Prostate gland (tissue), 2 donors: ENCODE measurements at regions not wholly inside any gene's neighbourhood (a gene's known extent, or its start where the extent isn't known, plus 50 kb on each side); places are given as distances from the start of the nearest gene placed in this dataset.
"Not testable (repeated sequence)": the region's sequence is repeated elsewhere in the genome, so short reads cannot be mapped to it uniquely, and the experiment has no call there.

Experiments
- DNase-seq: peaks from one replicate; pipeline ENCODE4 v3.0.0-alpha.2; 2019; ENCODE audit warnings: low spot score
- H3K27ac ChIP-seq, 2 donors: fragments of 200-600 bp; sonication (generic); 2 replicates each; pipeline ENCODE4 v1.5.1; 2017 to 2019
- H3K27me3 ChIP-seq: fragments of 200-600 bp; sonication (generic); replicated peaks from 2 replicates; pipeline ENCODE4 v1.5.1; 2019; ENCODE audit not compliant: insufficient read depth
- H3K36me3 ChIP-seq, 2 donors: fragments of 200-600 bp; sonication (generic); 1 replicate in 1 of 2; 2 replicates in 1 of 2; pipeline versions ENCODE4 v1.5.1 to v1.8.1; 2017 to 2019
- H3K4me1 ChIP-seq: fragments of 200-600 bp; sonication (generic); replicated peaks from 2 replicates; pipeline ENCODE4 v1.5.1; 2019
- H3K4me3 ChIP-seq, 2 donors: fragments of 200-600 bp; sonication (generic); 2 replicates each; pipeline ENCODE4 v1.5.1; 2017 to 2019
- H3K9me3 ChIP-seq: fragments of 200-600 bp; sonication (generic); 2 replicates; pipeline ENCODE4 v1.5.1; 2017
- POLR2A ChIP-seq: fragments of 450-650 bp; IDR thresholded peaks from one replicate; pipeline ENCODE4 v1.6.1; 2016; ENCODE audit warnings: antibody characterized with exemption, mild to moderate bottlenecking
- POLR2AphosphoS5 ChIP-seq: sonication (generic); formaldehyde crosslinking; IDR thresholded peaks from one replicate; pipeline ENCODE4 v1.6.1; 2017; ENCODE audit warnings: antibody characterized with exemption
- WGBS: methylation state at CpG from one replicate; pipeline ENCODE4 v1.1.5; 2018; 5-methylcytosine and 5-hydroxymethylcytosine counted together
- intact Hi-C: fragments of 100-400 bp; cut with DNase I; formaldehyde crosslinking; loops from one replicate; pipeline ENCODE4 v1.14.2; 2022
- TF ChIP-seq, protein P1 (sequence below), 4 experiments: fragments of 200-600 bp in 2 of 4; fragments of 450-650 bp in 2 of 4; sonication (generic) in 2 of 4; IDR thresholded peaks; 1 replicate in 3 of 4; 2 replicates in 1 of 4; pipeline ENCODE4 v1.5.1; 2016 to 2019; ENCODE audit warnings: antibody characterized with exemption in 4 of 4, mild to moderate bottlenecking in 2 of 4, moderate library complexity in 2 of 4

DNA sequence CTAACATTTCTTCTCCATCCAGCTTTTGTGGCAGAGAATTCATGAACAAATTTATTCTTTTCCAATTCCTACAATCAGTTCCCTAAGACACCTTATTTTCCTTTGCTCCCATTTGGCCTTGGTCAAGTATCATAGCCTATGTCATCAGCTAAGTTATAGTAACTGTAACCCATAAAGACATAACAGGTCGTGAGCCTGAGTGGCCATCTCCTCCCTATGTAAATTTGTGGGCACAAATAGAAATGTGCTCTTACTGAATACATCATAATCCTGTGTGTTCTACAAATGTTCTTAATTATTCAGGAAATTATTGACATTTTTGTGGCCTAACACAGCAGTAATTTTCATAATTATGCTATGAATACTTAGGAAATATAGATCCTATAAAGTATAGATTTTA, 108.9 kb upstream of the ZNF717 start:
- DNase-seq: no peak
- 43% methylated on average over 1 of the region's 1 CpG for WGBS
- intact Hi-C loops: no loop called here
- H3K4me1 ChIP-seq: no peaks in the 10 kb centered on the region
- no peak overlapping the region for H3K27ac ChIP-seq
- H3K36me3 ChIP-seq: no peaks in the 10 kb centered on the region
- no peak overlapping the region for H3K4me3 ChIP-seq
- TF ChIP-seq POLR2AphosphoS5 (no peak), POLR2A (no peak)
- TF ChIP-seq, protein P1, sequence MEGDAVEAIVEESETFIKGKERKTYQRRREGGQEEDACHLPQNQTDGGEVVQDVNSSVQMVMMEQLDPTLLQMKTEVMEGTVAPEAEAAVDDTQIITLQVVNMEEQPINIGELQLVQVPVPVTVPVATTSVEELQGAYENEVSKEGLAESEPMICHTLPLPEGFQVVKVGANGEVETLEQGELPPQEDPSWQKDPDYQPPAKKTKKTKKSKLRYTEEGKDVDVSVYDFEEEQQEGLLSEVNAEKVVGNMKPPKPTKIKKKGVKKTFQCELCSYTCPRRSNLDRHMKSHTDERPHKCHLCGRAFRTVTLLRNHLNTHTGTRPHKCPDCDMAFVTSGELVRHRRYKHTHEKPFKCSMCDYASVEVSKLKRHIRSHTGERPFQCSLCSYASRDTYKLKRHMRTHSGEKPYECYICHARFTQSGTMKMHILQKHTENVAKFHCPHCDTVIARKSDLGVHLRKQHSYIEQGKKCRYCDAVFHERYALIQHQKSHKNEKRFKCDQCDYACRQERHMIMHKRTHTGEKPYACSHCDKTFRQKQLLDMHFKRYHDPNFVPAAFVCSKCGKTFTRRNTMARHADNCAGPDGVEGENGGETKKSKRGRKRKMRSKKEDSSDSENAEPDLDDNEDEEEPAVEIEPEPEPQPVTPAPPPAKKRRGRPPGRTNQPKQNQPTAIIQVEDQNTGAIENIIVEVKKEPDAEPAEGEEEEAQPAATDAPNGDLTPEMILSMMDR (IDR thresholded peaks at IDR 0.05): no peak
- H3K9me3 ChIP-seq: no peaks in the 10 kb centered on the region
- H3K27me3 ChIP-seq: no peaks in the 10 kb centered on the region

DNA sequence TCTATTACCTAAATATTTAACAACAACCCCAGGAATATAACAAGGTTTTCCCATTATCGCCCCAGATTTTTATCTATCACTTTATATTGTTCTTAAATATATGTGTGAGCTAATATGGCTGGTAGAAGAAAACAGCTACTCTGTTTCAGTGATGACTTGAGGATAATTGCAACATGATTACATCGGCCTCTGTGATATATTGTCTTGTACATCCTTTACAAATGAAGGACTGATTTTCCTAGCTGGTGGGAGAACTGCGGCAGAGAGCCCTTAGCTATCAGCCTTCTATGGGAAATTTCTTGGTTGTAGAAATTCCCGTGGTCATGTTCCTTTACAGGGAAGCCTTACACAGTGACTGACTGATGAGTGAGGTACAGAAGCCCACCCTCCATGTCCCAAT, 110.9 kb upstream of the ZNF717 start:
- H3K9me3 ChIP-seq: no peaks in the 10 kb centered on the region
- intact Hi-C loops: no loop called here
- no peak for DNase-seq
- no peak overlapping the region for H3K27ac ChIP-seq
- H3K36me3 ChIP-seq: no peaks in the 10 kb centered on the region
- H3K27me3 ChIP-seq: no peaks in the 10 kb centered on the region
- H3K4me1 ChIP-seq: no peaks in the 10 kb centered on the region
- 94% methylated on average over 4 of the region's 4 CpGs for WGBS
- H3K4me3 ChIP-seq: no peak overlapping the region
- no peak for TF ChIP-seq POLR2A
- no peak for TF ChIP-seq POLR2AphosphoS5
- TF ChIP-seq, protein P1 (IDR thresholded peaks at IDR 0.05): no peak

- 77% methylated on average over 4 of the region's 4 CpGs for WGBS
- DNase-seq, H3K27me3 ChIP-seq, H3K27ac ChIP-seq, H3K36me3 ChIP-seq, H3K4me1 ChIP-seq, H3K9me3 ChIP-seq, H3K4me3 ChIP-seq, intact Hi-C loops: not testable (repeated sequence)
Observed at GRCh38 chr3:75901446-75901845, 116.1 kb upstream of the ZNF717 start.

- Histone ChIP-seq H3K27ac (no peak overlapping the region), H3K36me3 (no peaks in the 10 kb centered on the region), H3K27me3 (peaks cover 2% of the 10 kb centered on the region), H3K9me3 (no peaks in the 10 kb centered on the region), H3K4me3 (no peak overlapping the region), H3K4me1 (no peaks in the 10 kb centered on the region)
- WGBS: 4% methylated on average over 29 of the region's 37 CpGs
- intact Hi-C loops: no loop called here
- no peak for TF ChIP-seq POLR2AphosphoS5
- TF ChIP-seq, protein P1 (IDR thresholded peaks at IDR 0.05): no peak
- no peak for TF ChIP-seq POLR2A
- DNase-seq: no peak
Observed at GRCh38 chr3:75906555-75907112, 121.3 kb upstream of the ZNF717 start.

DNA sequence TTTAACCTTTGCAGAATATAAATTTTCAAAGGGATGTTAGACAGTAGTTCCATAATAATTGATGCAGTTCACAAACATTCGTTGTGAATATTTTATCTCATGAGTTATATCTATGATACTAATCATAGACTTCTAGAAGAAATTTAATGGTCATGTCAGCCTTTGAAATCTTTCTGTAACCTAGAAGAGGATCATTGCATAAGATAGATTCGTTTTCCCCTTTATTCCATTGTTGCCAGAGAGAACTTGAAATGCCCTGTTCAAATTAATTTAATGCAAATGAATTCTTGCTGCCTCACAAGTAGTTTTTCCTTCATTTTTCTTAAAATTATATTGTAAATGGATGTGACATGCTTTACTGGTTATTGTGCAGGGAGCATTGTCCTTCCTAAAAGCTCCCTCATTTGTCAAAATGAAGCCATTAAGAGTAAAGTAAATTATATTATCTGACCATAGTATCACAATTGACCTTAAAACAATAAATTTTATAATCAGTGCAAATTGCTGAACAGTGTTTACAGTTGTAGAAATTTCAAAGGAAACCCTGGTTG, 128.5 kb upstream of the ZNF717 start:
- 43% methylated on average over 2 of the region's 2 CpGs for WGBS
- Histone ChIP-seq H3K4me1 (no peaks in the 10 kb centered on the region), H3K4me3 (no peak overlapping the region), H3K27ac (no peak overlapping the region), H3K9me3 (no peaks in the 10 kb centered on the region), H3K36me3 (no peaks in the 10 kb centered on the region), H3K27me3 (no peaks in the 10 kb centered on the region)
- DNase-seq: no peak
- TF ChIP-seq POLR2AphosphoS5: no peak
- intact Hi-C loops: no loop called here

DNA sequence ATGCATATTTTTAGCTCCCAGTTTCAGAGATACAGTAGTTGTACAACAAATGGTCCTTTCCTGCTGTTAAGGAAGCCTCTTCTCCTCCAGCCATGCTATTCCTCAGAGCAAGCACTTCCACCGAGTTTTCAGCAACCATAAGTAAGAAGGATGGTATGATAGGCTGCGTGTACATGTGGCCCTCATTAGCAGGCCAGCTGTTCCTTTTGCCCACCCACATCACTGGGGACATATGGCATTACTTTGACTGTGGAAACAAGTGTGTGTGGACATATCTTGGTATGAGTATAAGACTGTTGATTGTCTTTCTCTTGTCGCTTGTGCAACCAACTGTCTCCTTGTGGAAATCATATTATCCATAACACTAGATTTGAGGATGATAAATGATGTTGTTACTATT, 129.4 kb upstream of the ZNF717 start:
- H3K9me3 ChIP-seq, H3K27me3 ChIP-seq, H3K4me1 ChIP-seq, intact Hi-C loops, H3K27ac ChIP-seq, H3K36me3 ChIP-seq, H3K4me3 ChIP-seq, DNase-seq: not testable (repeated sequence)
- 86% methylated on average over 3 of the region's 3 CpGs for whole genome bisulfite sequencing
